HFFc6 (cell line): ENCODE measurements at regions not wholly inside any gene's neighbourhood (a gene's known extent, or its start where the extent isn't known, plus 50 kb on each side); places are given as distances from the start of the nearest gene placed in this dataset.
"Not testable (repeated sequence)": the region's sequence is repeated elsewhere in the genome, so short reads cannot be mapped to it uniquely, and the experiment has no call there.

Experiments
- DNase-seq: peaks from one replicate; pipeline ENCODE4 v3.0.0-alpha.2; 2018
- H3K27ac Mint-ChIP-seq: 2 replicates; pipeline ENCODE4 v1.8.0; 2020; ENCODE audit warnings: mild to moderate bottlenecking, mixed read lengths
- H3K27me3 Mint-ChIP-seq: 2 replicates; pipeline ENCODE4 v1.8.0; 2021; ENCODE audit warnings: mild to moderate bottlenecking, moderate library complexity, mixed read lengths; ENCODE audit not compliant: insufficient read depth
- H3K36me3 Mint-ChIP-seq: 2 replicates; pipeline ENCODE4 v1.8.0; 2021; ENCODE audit warnings: low read depth, mixed read lengths
- H3K4me1 Mint-ChIP-seq: 2 replicates; pipeline ENCODE4 v1.8.0; 2020; ENCODE audit warnings: low read depth, mixed read lengths
- H3K4me3 Mint-ChIP-seq: 2 replicates; pipeline ENCODE4 v1.8.0; 2020; ENCODE audit warnings: mild to moderate bottlenecking, moderate library complexity, mixed read lengths
- H3K9me3 Mint-ChIP-seq: 2 replicates; pipeline ENCODE4 v1.8.0; 2020; ENCODE audit warnings: mild to moderate bottlenecking, mixed read lengths
- TF ChIP-seq, protein P1 (sequence below): fragments of 200-600 bp; sonication (generic); IDR thresholded peaks from 2 replicates; pipeline ENCODE4 v1.5.0; 2021; ENCODE audit warnings: antibody characterized with exemption, mild to moderate bottlenecking

DNA sequence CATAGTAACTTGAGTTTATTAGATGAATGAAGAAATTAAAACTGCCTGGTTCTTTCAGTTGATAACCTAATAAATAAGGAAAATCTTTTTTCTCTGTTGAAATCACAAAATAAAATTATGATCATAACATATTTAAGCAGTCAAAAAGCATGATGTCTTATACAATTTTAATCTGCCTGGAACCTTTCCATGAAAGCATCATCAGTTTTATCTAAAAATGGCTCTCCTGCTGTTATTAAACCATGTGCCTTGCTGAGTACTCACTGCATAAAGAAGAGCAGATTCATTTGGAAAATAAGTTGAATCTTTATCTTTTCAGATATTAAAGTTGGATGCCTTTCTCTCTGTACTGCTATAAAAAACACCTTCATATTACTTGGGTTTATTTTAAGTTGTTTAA lies 148.8 kb downstream of the SLC24A2 start:
- no peak overlapping the region for H3K4me3 Mint-ChIP-seq
- peaks cover 15% of the 10 kb centered on the region for H3K9me3 Mint-ChIP-seq
- no peak for DNase-seq
- H3K27ac Mint-ChIP-seq, result no peak overlapping the region
- H3K36me3 Mint-ChIP-seq, result no peaks in the 10 kb centered on the region
- H3K4me1 Mint-ChIP-seq, result no peaks in the 10 kb centered on the region
- no peaks in the 10 kb centered on the region; the same call in 1 of the 2 replicates for H3K27me3 Mint-ChIP-seq
- TF ChIP-seq, protein P1, sequence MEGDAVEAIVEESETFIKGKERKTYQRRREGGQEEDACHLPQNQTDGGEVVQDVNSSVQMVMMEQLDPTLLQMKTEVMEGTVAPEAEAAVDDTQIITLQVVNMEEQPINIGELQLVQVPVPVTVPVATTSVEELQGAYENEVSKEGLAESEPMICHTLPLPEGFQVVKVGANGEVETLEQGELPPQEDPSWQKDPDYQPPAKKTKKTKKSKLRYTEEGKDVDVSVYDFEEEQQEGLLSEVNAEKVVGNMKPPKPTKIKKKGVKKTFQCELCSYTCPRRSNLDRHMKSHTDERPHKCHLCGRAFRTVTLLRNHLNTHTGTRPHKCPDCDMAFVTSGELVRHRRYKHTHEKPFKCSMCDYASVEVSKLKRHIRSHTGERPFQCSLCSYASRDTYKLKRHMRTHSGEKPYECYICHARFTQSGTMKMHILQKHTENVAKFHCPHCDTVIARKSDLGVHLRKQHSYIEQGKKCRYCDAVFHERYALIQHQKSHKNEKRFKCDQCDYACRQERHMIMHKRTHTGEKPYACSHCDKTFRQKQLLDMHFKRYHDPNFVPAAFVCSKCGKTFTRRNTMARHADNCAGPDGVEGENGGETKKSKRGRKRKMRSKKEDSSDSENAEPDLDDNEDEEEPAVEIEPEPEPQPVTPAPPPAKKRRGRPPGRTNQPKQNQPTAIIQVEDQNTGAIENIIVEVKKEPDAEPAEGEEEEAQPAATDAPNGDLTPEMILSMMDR, result no peak

DNA sequence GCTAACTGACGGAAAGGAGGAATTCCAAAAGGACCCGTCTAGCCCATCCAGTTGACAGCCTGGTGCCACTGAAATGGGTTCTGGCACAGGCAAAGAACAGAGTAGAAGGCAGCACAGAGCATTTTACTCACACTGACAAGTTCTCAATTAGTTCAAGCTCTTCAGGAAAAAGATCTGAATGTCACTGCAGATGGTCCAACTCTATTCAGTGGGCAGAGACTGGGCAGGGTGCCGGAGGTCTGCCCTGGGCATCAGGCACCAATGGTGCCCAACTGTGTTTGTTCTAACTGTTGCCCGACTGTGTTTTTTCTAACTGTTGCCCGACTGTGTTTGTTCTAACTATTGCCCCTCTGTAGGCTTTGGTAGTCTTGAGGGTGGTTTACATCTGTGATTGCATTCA lies 151.8 kb downstream of the SLC24A2 start:
- TF ChIP-seq, protein P1, result no peak
- Mint-ChIP-seq H3K4me3 (no peak overlapping the region), H3K9me3 (peaks cover 12% of the 10 kb centered on the region), H3K36me3 (no peaks in the 10 kb centered on the region), H3K27me3 (no peaks in the 10 kb centered on the region; the same call in 1 of the 2 replicates), H3K4me1 (no peaks in the 10 kb centered on the region), H3K27ac (no peak overlapping the region)
- no peak for DNase-seq

DNA sequence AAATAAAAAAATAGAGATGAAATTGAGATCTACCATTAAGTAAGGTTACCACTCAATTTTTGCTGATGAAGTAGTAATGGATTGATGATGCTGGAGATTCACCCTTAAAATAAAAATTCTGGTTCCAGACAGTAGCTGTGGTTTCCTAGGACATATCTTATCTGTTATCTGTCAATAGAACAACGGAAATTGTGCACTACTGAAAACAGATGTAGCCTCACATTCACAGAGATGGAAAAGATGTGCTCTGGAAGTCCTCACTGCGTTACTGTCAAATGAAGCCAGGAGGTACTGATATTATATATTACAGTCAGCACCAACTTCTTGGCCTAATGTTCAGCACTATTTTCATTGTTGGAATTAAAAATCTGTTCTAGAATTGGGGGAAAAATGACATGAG lies 154.0 kb downstream of the SLC24A2 start:
- Mint-ChIP-seq H3K36me3 (no peaks in the 10 kb centered on the region), H3K9me3 (no peaks in the 10 kb centered on the region; the same call in 1 of the 2 replicates), H3K4me1 (no peaks in the 10 kb centered on the region), H3K27ac (no peak overlapping the region), H3K27me3 (no peaks in the 10 kb centered on the region; the same call in 1 of the 2 replicates), H3K4me3 (no peak overlapping the region)
- TF ChIP-seq, protein P1, result no peak
- DNase-seq, result no peak

DNA sequence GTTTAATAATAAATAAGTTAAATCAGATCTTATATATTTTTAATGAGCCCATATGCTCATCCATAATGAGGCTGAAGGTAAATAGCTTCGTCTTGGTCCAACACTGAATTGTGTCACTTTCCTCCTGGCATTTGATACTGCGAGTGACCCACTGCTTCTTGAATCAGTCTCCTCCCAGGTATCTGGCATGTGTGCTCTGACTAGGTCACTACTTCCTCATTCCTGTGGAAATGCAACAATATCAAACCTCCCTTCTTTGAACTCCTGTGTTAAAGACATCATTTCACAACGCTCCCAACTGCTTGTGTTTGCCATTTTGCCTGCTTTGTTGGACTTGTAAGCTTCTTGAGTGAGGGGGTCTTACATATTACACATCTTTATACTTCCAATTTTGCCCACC lies 157.7 kb downstream of the SLC24A2 start:
- Mint-ChIP-seq H3K27ac (no peak overlapping the region), H3K4me3 (no peak overlapping the region), H3K4me1 (no peaks in the 10 kb centered on the region), H3K9me3 (no peaks in the 10 kb centered on the region; the same call in 1 of the 2 replicates), H3K36me3 (no peaks in the 10 kb centered on the region), H3K27me3 (no peaks in the 10 kb centered on the region)
- TF ChIP-seq, protein P1, result no peak
- DNase-seq, result no peak

DNA sequence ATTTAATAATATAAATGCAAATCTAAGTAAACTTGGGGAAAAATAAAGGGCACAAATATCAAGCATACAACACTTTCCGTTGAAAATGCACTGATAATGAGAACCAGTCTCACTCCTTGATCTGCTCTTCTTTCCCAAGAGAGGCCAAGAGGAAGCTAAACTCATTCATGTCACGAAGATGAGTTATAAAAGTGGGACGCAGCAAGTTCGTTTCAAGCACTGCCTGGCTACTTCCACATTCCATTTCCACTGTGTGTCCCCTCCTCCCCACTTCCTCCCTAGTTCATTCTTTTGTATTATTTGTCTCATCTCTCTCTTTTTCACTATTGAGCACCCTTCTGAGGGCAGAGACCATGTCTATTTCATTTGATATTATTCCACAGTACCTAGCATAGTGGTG lies 158.1 kb downstream of the SLC24A2 start:
- no peaks in the 10 kb centered on the region; the same call in 1 of the 2 replicates for H3K9me3 Mint-ChIP-seq
- no peaks in the 10 kb centered on the region for H3K36me3 Mint-ChIP-seq
- no peak for DNase-seq
- no peaks in the 10 kb centered on the region for H3K4me1 Mint-ChIP-seq
- no peaks in the 10 kb centered on the region for H3K27me3 Mint-ChIP-seq
- H3K4me3 Mint-ChIP-seq, result no peak overlapping the region
- TF ChIP-seq, protein P1, result no peak
- H3K27ac Mint-ChIP-seq, result no peak overlapping the region

DNA sequence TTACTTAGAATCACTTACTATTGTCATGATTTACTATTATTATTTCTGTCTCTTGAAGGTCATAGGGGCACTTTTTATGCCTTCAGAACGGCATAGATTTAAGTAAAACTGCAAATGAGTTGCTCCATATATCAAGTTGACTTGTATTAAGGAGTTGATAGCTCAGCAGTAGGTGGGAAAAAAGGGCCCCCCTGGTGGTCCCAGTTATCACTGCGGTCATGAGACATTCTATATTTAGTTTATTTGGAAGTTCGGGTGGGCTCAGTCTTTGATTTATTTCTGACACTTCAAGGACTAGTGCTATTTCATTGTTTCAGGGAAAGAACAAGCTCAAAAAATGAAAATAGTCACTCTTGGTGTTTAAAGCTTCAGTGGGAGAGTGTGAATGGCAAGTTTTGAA lies 159.3 kb downstream of the SLC24A2 start:
- no peaks in the 10 kb centered on the region; the same call in 1 of the 2 replicates for H3K9me3 Mint-ChIP-seq
- no peak overlapping the region for H3K4me3 Mint-ChIP-seq
- no peak overlapping the region for H3K27ac Mint-ChIP-seq
- no peaks in the 10 kb centered on the region for H3K27me3 Mint-ChIP-seq
- DNase-seq, result no peak
- TF ChIP-seq, protein P1, result no peak
- no peaks in the 10 kb centered on the region for H3K4me1 Mint-ChIP-seq
- H3K36me3 Mint-ChIP-seq, result no peaks in the 10 kb centered on the region

DNA sequence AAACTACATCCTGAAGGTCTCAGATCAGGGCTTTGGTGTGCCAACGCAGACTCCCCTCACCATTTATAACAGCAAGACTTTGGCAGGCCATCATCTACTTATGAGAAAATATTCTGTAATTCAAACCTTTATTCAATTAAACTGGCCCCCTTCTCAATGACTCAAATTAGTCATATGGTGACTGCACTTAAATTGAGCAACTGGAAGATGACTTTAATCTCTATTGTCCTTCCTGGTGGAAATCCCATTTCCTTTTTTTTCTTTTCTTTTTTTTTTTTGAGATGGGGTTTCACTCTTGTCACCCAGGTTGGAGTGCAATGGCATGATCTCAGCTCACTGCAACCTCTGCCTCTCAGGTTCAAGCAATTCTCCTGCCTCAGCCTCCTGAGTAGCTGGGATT lies 163.4 kb downstream of the SLC24A2 start:
- H3K9me3 Mint-ChIP-seq, H3K27ac Mint-ChIP-seq, H3K27me3 Mint-ChIP-seq, H3K4me1 Mint-ChIP-seq, H3K4me3 Mint-ChIP-seq, DNase-seq, H3K36me3 Mint-ChIP-seq: not testable (repeated sequence)
